NCI-H524 treated with DMSO at 0.1 percent for 48 hours (cell line): ENCODE measurements at regions not wholly inside any gene's neighbourhood (a gene's known extent, or its start where the extent isn't known, plus 50 kb on each side); places are given as distances from the start of the nearest gene placed in this dataset.
"Not testable (repeated sequence)": the region's sequence is repeated elsewhere in the genome, so short reads cannot be mapped to it uniquely, and the experiment has no call there.

ENCODE experiments used
- DNase-seq: peaks from one replicate; lab custom pipeline; 2025; lab: John Stamatoyannopoulos, UW

DNA sequence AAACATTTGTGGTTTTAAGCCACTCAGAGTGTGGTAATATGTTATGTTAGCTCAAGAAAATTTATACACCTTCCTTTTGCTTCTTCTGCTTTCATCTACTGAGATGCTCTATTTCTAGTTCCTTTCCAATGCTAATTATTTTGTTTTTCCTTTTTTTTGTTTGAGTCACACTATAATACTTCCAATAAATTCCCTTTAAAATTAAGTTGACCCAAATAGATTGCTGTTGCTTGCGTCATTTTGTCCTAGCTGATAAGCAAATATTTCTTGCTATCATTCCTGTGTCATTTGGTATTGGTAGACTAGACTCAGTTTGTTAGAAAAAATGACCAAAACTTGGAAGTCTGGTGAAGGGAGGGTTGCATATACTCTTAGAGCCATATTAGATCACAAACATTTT is 437.0 kb upstream of the CNTN6 start:
- no peak for DNase-seq

DNA sequence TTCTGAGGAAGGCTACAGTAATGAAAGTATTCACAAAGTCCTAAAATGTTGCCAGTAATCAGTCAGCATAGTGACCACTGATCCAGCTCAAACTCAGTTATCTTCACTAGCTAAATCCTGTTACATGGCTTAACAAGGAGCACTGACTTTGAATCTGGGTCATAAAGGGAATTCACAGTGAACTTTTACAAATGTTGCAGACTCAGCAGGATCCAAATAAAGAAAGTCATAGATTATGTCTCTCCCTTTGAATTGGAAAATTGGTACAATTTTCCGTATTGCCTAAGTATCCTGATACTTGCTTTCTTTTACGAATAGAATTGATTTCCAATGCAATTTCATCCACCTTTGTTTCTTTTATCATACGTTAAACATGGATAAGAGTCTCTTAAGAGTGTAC is 431.5 kb upstream of the CNTN6 start:
- no peak for DNase-seq

DNA sequence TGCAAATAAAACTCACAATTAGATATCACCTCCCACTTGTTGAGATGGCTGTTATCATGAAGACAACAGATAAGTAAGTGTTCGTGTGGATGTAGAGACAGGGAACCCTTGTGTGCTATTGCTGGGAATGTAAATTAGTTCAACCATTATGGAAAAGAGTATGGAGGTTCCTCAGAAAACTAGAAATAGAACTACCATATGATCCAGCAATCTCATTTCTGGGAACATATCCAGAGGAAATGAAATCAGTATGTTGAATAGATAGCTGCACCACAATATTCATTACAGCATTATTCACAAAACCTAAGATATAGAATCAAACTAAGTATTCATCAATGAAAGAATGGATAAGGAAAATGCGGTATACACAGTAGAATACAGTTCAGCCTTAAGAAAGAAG is 418.7 kb upstream of the CNTN6 start:
- no peak for DNase-seq

DNA sequence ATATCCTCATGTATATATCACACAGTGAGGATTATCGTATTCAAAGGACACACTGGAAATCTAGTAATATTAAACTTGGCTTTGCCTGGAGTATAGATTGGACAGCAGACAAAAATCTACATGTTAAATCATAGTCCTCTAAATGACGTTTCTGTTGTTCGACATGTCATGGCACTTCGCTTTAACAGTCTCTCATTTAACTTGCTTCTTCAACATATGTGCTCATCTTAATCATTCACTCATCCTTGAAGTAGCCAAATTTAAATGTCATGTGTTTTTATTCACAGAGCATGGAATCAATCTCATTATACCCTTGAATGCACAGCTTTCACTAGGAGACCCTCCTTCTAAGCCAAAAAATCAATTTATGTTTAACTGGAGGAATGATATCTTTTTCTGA is 417.0 kb upstream of the CNTN6 start:
- DNase-seq: no peak

DNA sequence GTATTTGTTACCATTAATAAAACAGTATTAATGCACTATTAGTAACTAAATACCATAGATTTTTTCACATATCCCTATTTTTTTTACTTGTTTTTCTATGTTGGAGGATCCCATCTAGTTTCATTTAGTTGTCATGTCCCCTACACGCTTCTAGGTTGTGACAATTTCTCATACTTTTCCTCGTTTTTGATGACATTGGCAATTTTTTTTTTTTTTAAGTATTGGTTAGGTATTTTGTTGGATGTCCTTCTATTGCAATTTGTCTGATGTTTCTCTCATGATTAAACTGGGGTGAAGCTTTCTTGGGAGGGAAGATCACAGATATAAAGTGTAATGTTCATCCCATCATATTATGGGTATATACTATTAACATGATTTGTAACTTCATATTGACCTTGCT is 409.1 kb upstream of the CNTN6 start:
- no peak for DNase-seq

DNA sequence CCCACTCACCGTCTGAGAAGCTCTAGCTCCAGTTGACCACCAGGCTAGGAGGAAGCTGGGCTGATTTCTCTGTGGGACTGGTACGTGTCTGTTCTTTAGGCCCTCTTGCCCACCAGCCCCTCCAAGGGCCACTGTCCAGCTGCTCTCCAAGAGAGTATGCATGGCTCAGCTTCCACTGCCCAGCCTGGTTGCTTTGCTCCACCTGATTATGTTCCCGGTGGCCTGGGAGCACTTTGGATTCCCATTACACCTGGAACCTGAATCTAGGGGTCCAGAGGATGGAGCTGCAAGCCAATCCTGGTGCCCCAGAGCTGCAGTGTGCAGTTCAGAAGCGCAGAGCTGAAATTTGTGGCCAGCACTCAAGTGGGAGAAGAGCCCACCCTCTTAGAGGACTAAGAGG is 402.1 kb upstream of the CNTN6 start:
- no peak for DNase-seq

DNA sequence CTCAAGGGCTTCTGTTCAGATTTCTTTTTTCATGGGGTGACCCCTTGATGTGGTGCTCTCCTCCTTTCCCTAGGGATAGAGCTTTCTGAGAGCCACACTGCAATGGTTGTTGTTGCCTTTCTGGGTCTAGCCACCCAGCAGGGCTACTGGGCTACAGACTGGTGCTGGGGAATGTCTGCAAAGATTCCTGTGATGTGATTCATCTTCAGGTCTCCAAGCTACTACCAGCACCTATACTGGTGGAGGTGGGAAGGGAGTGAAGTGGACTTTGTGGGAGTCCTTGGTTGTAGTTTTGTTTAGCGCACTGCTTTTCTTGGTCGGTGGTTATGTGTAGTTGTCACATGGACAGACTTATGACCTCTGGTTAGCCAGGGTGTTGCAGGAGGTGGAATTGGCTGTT is 392.3 kb upstream of the CNTN6 start:
- no peak for DNase-seq

DNA sequence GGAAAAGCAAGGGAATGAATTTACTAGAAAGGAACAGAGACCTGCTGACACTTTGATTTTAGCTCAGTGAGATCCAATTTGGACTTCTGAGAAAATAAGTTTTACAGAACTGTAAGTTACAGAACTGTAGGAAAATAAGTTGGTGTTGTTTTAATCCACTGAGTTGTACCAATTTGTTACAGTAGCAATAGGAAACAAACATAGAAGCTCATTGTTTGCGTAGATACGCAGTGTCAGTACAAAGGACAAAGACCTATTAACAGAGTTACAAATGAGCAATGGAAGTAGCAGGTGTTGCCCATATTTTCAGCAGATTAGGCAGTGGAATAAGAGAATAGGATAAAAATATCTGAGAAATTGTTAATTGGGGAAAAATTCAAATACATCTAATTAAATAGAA is 385.8 kb upstream of the CNTN6 start:
- no peak for DNase-seq

DNA sequence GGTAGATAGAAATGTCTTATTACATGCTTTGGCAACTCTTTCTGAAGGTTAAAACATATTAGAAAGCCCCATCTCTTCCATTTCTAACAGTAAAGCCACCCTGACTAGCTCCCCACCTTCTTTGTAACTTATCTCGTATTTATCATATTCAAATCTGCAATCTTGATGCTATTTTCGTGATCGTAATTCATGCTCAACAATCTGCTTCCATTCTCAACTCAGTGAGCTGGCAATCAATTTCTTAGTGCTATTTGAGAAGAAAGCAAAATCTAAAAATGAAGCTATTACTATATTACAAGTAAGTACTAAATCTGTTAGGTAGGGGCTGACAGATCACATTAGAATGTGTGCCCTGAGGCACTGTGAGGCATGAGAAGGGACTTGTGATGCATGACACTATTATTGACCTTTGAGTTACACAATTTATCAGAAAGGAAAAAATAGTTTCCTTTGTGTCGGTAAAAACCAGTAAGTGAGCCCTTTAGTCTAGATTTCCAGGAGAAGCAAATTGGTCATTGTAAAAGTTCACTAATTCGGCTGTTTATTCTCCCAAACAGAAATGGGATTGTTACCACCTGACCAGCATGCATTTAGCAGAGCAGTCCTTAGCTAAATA is 379.7 kb upstream of the CNTN6 start:
- DNase-seq: no peak

DNA sequence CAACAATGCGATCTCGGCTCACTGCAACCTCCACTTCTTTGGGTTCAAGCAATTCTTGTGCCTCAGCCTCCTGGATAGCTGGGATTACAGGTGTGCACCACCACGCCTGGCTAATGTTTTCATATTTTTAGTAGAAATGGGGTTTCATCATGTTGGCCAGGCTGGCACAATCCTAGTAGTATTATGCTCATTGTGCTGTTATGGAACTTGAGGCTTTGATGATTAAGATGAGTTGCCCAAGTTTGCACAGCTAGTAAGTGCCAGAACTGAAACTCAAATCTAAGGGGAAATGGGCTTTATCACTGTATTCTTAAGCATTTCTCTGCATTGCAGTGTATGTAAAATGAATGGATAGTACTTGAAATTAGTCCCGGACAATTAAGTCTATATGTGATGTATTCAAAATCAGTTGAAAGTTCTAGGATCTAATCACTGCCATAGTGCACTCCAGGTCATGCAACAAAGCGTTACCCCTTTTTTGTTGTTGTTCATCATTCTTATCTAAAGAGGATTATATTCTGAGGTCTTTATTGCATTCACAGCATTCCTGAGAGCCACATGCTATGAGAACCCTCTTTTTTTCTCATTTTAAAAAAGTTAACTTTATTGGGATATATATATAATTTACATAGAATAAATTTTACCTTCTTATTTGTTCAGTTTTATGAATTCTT is 378.7 kb upstream of the CNTN6 start:
- DNase-seq: no peak

DNA sequence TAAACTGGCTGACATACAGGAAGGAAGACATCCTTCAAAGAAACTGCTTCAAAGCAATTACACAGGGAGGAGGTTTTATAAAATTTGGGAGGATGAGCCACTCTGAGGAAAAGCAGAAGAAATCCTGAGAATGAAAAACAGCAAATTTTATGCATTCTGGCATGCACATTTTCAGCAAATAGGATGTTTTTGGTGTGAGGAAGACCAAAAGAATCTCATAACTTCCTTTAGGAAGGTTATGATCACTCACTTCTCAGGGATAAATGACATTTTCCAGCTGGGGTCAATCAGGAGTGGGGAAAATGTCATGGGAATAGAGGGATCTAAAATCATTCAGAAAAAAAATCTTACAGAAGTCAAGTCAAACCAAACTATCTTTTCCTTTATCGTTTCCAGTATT is 371.7 kb upstream of the CNTN6 start:
- no peak for DNase-seq

DNA sequence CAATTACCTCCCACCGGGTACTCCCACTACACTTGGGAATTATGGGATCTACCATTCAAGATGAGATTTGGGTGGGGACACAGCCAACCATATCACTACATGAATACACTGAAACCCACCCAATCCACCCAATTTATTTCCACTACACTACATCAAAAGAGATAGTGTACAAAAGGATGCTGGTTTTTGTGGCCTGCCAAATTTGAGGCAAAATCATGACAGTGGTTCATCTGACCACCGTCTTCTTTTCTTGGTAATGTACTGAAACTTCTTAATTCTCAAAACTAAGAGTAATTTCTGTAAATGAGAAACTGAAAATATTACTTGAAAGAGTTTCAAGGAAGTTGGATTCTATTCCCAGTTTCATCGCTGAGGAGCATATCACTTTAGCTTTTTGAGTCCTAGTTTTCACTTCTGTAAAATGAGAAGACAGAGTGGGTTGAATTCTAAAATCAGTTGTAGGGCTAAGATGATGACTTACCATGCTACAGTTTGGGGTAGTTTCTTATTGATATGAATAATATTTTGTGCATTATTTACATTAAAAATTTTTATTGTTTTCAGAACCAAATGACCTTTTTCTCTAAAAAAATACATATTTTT is 360.4 kb upstream of the CNTN6 start:
- DNase-seq: no peak

DNA sequence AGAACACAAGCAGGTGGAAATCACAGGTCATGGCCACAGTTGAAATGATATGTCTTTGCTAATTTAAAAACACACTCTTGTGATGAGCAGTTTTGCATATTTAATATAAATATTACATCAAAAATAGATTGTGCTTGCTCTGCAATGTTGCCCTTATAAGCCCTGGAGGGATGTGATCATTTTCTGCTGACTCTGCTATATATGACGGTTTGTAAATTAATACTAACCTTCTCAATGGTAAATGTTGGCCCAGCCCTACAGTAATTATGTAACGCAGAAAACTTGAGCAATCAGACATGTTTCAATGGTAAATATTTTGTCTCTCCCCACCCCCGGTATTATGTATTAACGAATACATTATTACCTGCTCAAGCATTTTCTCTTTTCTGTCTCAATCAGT is 359.5 kb upstream of the CNTN6 start:
- no peak for DNase-seq

DNA sequence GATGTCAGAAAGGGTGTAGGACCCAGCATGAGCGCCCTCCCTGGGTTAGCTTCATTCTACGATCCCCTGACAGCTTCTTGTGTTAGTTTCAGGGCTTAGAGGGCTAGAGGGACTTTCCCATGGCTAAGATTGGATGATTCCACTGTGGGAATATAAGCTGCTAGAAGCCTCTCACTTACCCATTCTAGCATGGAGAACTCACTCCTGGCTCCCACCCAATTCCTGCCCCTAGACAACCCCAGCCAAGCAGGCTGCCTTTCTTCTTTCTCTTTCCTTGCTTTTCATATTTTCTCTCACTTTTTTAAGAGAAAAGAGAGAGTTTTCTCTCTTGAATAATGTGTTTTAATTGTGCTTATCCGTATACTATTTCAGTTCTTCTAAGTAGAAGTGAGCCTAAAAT is 335.1 kb upstream of the CNTN6 start:
- no peak for DNase-seq

DNA sequence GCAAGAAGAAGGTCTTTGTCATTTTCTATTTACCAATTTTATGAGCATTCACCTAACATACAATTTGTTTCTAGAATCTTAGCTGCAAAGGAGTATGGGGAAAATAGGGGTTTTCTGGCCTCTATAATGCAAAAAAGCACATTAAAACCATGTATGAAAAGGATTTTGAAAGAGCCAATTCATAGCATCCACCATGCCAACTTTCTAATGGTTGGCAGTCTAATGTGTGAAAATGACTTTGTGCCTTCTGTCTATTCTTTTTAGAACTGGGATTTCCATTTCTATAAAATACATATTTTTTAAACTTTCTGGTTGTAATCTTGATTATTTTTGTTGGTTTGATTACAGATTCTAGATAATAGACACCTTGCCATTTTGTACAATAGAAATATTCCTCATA is 333.7 kb upstream of the CNTN6 start:
- DNase-seq: no peak

DNA sequence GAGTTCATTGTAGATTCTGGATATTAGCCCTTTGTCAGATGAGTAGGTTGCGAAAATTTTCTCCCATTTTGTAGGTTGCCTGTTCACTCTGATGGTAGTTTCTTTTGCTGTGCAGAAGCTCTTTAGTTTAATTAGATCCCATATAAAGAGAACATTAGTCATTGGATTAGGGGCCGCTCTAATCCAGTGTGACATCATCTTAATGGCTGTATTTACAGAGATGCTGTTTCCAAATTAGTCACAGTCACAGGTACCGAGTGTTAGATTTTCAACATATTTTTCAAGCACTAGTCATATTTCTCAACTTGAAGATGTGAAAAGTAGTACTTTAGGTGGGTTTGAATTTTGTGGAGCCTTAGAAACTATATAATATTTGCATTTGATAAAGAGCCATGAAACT is 319.4 kb upstream of the CNTN6 start:
- DNase-seq: not testable (repeated sequence)

DNA sequence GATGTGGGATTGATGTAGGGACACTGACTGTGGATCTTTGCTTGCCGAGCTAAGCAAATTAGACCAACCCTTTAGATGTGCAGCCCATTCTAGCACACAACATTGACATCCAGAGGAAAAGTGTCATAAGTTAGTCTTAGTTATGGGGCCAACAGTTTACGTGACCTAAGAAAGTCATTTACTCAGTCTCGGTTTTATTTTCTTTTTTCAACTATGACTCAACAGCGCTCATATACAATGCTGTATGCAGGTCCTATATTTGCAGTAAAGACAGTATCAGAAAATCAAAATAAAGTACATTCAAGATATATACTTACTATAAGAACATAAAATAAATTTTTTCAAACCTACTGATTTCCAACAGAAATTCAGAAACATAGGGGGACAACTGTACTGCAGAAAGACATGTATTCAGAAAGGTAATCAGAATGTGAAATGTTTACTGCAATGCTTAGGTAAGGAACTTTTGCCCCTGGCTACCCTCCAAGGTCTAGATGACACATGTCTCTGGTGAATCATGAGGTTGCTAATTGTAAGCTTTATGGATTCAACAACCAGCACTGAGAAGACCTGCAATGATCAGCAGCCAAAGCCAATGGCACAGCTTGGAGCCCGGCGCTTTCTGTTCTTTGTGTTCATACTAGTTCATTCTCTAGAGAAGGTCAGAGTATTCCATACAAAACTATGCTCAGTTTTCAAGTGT is 317.5 kb upstream of the CNTN6 start:
- no peak for DNase-seq

DNA sequence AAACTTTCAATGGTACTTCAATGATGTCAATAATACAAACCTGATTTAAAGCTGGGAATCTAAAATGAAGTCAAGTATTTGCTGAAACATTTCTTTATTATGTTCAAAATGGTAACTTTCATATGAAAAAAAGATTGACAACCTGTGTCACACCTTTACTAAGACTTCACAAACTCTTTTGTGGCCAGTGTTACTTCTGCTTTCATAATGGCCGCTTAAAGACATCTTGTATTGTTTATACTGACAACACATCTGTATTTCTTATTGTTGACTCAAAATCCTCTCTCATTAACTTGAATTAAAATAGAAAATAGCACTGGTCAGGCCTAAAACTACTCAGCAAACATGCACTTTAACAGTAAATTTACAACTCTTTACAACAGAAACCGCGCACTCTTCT is 312.3 kb upstream of the CNTN6 start:
- DNase-seq: no peak

DNA sequence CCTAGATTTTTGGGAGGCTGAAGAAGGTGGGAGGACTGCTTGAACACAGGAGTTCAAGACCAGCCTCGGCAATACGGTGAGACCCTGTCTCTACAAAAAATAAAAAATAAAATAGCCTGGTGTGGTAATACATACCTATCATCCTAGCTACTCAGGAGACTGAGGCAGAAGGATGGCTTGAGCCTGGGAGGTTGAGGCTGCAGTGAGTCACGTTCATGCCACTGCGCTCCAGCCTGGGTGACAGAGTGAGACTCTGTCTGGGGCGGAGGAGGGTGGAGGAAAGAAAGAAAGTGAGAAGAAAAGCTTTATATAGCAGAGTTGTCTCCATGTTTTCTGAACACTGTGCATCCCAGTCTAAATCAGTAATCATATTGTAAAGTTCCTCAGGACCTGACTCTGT is 301.4 kb upstream of the CNTN6 start:
- no peak for DNase-seq

DNA sequence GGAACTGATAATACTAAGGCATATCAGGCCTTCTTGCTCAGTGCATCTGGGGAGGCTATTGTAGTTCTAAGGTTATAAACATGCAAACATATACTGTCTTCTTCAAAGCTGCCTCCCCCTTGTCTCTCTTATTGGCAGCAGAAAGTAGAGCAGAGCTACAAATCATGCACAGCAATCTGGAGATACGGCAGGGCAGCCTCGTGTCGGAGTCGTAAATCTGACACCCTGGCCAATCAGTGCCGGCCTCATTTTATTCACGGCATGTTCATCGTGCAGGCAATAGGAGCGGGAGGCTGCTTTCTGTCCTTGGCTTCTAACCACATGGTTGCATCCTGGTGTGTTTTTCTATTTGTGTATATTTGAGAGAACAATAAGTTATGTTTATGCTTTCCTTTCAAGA is 300.2 kb upstream of the CNTN6 start:
- DNase-seq: no peak

DNA sequence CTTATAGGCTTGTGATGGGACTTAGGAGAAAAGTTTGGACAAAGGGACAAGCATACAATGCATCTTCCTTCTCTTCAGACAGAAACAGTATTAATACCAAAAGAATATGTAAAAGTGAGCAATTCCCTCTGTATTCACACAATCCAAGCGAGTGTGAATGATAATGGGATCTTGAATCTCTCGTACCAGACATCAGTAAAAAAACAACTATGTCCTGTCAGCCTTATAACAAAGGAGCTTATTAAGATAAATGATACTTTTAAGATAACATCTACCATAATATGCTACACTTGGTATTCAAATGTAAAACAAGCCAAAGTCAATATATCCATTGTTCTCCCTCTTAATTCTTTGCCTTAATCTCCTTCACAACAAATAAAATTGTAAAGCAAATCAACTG is 288.6 kb upstream of the CNTN6 start:
- no peak for DNase-seq

DNA sequence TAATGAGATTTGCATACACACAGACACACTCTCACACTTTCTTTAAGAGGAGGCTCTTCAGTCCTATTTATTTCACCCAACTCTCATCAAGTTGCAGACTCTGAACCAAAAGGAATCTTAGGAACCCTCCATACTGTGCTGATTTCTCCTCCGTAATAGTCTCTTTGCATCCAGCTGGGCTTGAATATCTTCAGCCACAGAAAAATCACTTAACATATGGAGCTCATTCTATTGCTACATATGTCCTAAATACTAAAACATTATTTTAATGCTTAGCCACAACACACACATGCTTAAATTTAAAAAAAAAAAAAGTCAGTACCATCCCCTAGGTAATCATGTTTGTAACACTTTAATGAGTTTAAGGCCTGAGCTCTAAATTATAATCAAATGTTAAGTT is 287.5 kb upstream of the CNTN6 start:
- no peak for DNase-seq

DNA sequence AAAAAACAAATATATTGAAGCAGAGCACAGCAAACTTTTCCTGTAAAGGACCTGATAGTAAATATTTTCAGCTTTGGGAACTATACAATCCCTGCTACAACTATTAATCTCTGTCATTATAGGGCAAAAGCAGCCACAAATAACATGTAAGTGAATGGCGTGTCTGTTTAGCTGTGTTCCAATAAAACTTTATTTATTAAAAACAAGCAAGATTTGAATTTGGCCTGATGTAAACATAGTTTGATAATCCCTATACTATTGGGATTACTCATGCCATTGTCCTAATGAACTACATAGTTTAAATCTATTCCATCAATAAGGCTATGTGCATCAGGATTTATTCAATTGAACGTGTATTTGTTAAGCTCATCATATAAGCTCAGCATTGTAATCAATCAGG is 286.8 kb upstream of the CNTN6 start:
- no peak for DNase-seq
